Cardiac muscle cell (in vitro differentiated cells and primary cell): ENCODE measurements at regions not wholly inside any gene's neighbourhood (a gene's known extent, or its start where the extent isn't known, plus 50 kb on each side); places are given as distances from the start of the nearest gene placed in this dataset.

ENCODE experiments used
- DNase-seq, 2 donors: peaks; one replicate each; pipeline versions ENCODE4 v3.0.0 to v3.0.0-alpha.2; 2010 to 2017; ENCODE audit warnings: low read depth in 1 of 2, low spot score in 1 of 2
- H3K27ac ChIP-seq: fragments of 200-600 bp; sonication (generic); 2 replicates; pipeline ENCODE4 v1.5.1; 2016
- H3K27me3 ChIP-seq: fragments of 200-600 bp; sonication (generic); 2 replicates; pipeline ENCODE4 v1.6.0; 2016; ENCODE audit warnings: control low read depth
- H3K36me3 ChIP-seq: fragments of 200-600 bp; sonication (generic); 2 replicates; pipeline ENCODE4 v1.5.1; 2016; ENCODE audit warnings: control low read depth
- H3K4me1 ChIP-seq: fragments of 200-600 bp; sonication (generic); 2 replicates; pipeline ENCODE4 v1.8.1; 2017; ENCODE audit warnings: low read depth, mild to moderate bottlenecking, mixed run types
- H3K4me3 ChIP-seq: fragments of 200-600 bp; sonication (generic); 2 replicates; pipeline ENCODE4 v1.5.1; 2016; ENCODE audit warnings: mild to moderate bottlenecking
- H3K9me3 ChIP-seq: fragments of 200-600 bp; sonication (generic); 2 replicates; pipeline ENCODE4 v1.5.1; 2017; ENCODE audit warnings: low read depth, mild to moderate bottlenecking, control low read depth
- TF ChIP-seq, protein P1 (sequence below): IDR thresholded peaks from 2 replicates; pipeline ENCODE4 v1.5.1; 2012; ENCODE audit warnings: low read depth, mild to moderate bottlenecking, low read length

DNA sequence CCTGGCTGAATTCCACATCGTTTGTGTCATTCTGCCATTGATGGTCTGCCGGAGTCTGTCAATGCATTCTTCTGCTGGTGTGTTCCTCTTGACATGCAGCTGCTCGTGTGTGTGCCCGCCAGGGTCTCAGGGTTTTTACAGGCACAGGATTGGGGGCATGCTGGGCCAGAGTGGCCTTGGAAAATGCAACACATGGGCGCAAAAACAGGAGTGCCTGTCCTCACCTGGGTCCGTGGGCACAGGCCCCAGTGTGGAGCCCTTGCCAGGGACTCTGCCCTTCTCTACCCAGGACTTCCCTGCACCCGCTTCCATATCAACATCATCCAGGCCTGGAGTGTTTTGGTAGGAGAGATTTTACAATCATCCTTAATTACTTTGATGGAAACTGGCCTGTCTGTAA lies 340.7 kb downstream of the KIF20B start:
- Histone ChIP-seq H3K9me3 (no peaks in the 10 kb centered on the region), H3K4me3 (no peak overlapping the region), H3K27me3 (no peaks in the 10 kb centered on the region), H3K36me3 (no peaks in the 10 kb centered on the region), H3K27ac (no peak overlapping the region), H3K4me1 (no peaks in the 10 kb centered on the region)
- TF ChIP-seq, protein P1, sequence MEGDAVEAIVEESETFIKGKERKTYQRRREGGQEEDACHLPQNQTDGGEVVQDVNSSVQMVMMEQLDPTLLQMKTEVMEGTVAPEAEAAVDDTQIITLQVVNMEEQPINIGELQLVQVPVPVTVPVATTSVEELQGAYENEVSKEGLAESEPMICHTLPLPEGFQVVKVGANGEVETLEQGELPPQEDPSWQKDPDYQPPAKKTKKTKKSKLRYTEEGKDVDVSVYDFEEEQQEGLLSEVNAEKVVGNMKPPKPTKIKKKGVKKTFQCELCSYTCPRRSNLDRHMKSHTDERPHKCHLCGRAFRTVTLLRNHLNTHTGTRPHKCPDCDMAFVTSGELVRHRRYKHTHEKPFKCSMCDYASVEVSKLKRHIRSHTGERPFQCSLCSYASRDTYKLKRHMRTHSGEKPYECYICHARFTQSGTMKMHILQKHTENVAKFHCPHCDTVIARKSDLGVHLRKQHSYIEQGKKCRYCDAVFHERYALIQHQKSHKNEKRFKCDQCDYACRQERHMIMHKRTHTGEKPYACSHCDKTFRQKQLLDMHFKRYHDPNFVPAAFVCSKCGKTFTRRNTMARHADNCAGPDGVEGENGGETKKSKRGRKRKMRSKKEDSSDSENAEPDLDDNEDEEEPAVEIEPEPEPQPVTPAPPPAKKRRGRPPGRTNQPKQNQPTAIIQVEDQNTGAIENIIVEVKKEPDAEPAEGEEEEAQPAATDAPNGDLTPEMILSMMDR, result no peak
- no peak for DNase-seq

GRCh38 chr10:90047243-90047729 lies 345.9 kb downstream of the KIF20B start:
- peaks cover 12% of the 10 kb centered on the region for H3K4me1 ChIP-seq
- H3K27ac ChIP-seq, result no peak overlapping the region
- H3K27me3 ChIP-seq, result no peaks in the 10 kb centered on the region
- H3K4me3 ChIP-seq, result no peak overlapping the region
- H3K36me3 ChIP-seq, result no peaks in the 10 kb centered on the region
- TF ChIP-seq, protein P1, result no peak
- no peaks in the 10 kb centered on the region for H3K9me3 ChIP-seq
- no peak for DNase-seq

GRCh38 chr10:90051053-90051452 lies 349.7 kb downstream of the KIF20B start:
- no peaks in the 10 kb centered on the region for H3K27me3 ChIP-seq
- H3K4me1 ChIP-seq, result peaks cover 19% of the 10 kb centered on the region
- no peaks in the 10 kb centered on the region for H3K36me3 ChIP-seq
- TF ChIP-seq, protein P1, result no peak
- no peaks in the 10 kb centered on the region for H3K9me3 ChIP-seq
- H3K4me3 ChIP-seq, result no peak overlapping the region
- DNase-seq, result no peak
- H3K27ac ChIP-seq, result no peak overlapping the region

DNA sequence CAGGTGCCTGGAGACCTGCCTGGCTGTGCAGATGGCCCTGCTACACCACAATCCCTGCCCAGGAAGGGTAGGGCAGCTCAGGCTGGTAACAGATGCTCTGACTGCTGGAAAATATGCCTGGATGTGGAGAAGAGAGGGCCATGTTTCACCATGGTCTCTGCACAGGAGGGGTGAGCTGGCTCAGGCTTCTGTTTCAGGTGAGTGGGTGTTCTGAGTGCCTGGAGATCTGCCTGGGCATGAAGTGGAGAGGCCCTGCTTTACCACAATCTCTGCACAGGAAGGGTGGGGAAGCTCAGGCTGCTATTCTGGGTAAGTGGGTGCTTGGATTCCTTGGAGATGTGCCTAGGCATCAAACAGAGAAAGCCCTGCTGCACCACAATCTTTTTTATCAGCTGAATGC lies 350.1 kb downstream of the KIF20B start:
- no peak for DNase-seq
- no peaks in the 10 kb centered on the region for H3K9me3 ChIP-seq
- H3K27ac ChIP-seq, result no peak overlapping the region
- H3K27me3 ChIP-seq, result no peaks in the 10 kb centered on the region
- TF ChIP-seq, protein P1, result no peak
- H3K4me1 ChIP-seq, result peaks cover 19% of the 10 kb centered on the region
- H3K36me3 ChIP-seq, result no peaks in the 10 kb centered on the region
- no peak overlapping the region for H3K4me3 ChIP-seq

DNA sequence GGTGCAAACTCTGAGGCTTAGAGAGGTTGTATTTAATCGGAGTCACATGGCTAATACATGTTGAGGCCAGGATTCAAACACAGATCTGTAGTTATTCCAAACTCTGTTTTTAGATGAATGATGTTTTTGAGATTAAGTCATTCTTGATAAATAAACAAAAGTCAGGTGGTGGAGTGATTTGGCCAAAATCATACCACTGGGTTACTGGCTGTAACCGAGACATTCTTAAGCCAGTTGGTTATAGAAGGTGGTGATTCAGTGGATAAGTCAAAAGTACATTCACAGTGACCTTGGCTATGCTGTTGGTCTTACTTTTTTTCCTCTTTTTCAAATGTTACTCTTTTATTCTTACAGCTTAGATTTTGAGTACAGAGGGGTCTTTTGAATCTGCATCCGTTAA lies 361.4 kb downstream of the KIF20B start:
- no peaks in the 10 kb centered on the region for H3K9me3 ChIP-seq
- H3K4me3 ChIP-seq, result no peak overlapping the region
- H3K36me3 ChIP-seq, result no peaks in the 10 kb centered on the region
- TF ChIP-seq, protein P1, result no peak
- H3K4me1 ChIP-seq, result no peaks in the 10 kb centered on the region
- H3K27me3 ChIP-seq, result no peaks in the 10 kb centered on the region
- no peak overlapping the region for H3K27ac ChIP-seq
- DNase-seq, result no peak

GRCh38 chr10:90064295-90064694 lies 362.9 kb downstream of the KIF20B start:
- no peak for DNase-seq
- Histone ChIP-seq H3K36me3 (no peaks in the 10 kb centered on the region), H3K4me3 (no peak overlapping the region), H3K9me3 (no peaks in the 10 kb centered on the region), H3K27ac (no peak overlapping the region), H3K27me3 (no peaks in the 10 kb centered on the region), H3K4me1 (no peaks in the 10 kb centered on the region)
- TF ChIP-seq, protein P1, result no peak
